ENCODE measurements at regions not wholly inside any gene's neighbourhood (a gene's known extent, or its start where the extent isn't known, plus 50 kb on each side); places are given as distances from the start of the nearest gene placed in this dataset.

GRCh38 chr4:136489101-136489500, 1043.2 kb downstream of the PCDH18 start:
- TF ChIP-seq CTCF (conservative IDR thresholded peaks at IDR 0.05; ENCODE audit: low read depth, low read length), result no peak
- H3K4me3 ChIP-seq (ENCODE audit: low read length), result no peak overlapping the region
- DNase-seq (ENCODE audit: low read depth), result no peak

DNA sequence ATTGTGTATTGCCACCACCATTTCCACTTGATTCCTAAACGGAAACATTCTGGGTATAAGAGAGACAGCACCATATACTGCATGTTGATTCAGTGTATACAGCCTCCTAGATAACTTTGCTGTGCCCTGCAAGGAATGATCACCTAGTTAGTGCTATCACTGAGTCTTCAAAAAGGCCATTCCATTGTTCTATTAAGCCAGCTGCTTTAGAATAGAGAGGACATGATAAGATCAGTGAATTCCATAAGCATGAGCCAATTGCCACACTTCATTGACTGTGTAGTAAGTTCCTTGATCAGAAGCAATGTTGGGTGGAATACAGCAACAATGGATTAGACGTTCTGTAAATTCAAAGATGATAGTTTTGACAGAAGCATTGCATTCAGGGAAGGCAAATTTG, 1047.3 kb downstream of the PCDH18 start:
- H3K4me3 ChIP-seq (ENCODE audit: low read length), result no peak overlapping the region
- no peak for TF ChIP-seq CTCF (conservative IDR thresholded peaks at IDR 0.05; ENCODE audit: low read depth, low read length)
- DNase-seq (ENCODE audit: low read depth), result no peak

DNA sequence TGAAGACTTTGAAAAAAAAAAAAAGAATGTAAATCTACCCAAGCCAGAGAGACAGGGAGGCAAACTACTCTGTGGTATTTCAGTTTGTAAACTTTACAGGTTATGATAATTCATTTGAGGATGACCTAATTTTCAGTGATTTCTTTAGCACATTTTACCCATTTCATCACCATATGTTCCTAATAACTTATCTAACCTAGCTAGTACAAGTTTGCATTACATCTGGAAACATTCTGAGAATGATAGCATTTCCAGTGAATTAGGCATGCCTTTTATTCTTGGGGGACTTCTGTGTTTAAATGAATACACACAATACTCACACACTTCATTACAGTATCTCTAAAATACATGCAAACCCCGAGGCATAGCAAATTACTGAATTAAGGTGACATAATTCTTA, 1055.5 kb downstream of the PCDH18 start:
- TF ChIP-seq CTCF (conservative IDR thresholded peaks at IDR 0.05; ENCODE audit: low read depth, low read length), result no peak
- H3K4me3 ChIP-seq (ENCODE audit: low read length), result no peak overlapping the region
- no peak for DNase-seq (ENCODE audit: low read depth)

DNA sequence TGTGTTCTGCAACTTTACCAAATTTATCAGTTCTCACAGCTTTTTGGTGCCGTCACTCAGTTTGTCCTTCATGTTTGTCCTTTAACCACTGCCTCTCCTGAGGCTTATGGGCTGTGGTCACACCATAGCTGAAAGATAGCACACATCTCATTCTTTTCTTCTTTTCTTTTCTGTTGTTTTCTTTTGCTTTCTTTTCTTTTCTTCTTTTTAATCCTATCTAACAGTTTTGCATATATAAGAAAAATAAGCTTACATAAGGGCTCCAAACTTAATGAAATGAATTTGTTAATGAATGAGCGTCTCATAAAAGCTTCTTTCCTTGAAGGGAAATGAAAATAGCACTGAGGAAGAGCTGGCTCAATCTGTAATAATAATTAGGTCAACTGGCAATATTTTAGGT, 1061.2 kb downstream of the PCDH18 start:
- no peak overlapping the region for H3K4me3 ChIP-seq (ENCODE audit: low read length)
- no peak for TF ChIP-seq CTCF (conservative IDR thresholded peaks at IDR 0.05; ENCODE audit: low read depth, low read length)
- no peak for DNase-seq (ENCODE audit: low read depth)

DNA sequence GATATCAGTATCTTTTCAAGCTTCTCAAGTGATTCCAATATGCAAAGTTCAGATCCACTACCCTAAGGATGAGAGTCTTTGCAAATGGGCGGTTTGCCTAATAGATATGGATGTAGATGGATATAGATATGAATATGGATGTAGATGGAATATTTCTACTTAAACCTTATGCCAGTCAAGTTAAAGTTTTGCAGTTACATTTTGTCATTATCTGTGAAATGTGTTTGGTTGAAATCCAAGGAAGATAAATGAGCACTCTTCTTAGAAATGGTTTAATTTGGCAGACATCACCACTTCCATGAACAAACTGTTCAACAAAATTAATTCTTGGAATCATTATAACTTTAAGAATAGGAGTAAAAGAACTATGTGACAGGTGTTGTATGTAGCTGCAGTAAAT, 1066.6 kb downstream of the PCDH18 start:
- no peak for DNase-seq (ENCODE audit: low read depth)
- TF ChIP-seq CTCF (conservative IDR thresholded peaks at IDR 0.05; ENCODE audit: low read depth, low read length), result no peak
- H3K4me3 ChIP-seq (ENCODE audit: low read length), result no peak overlapping the region

GRCh38 chr4:136463941-136464340, 1068.4 kb downstream of the PCDH18 start:
- no peak for DNase-seq (ENCODE audit: low read depth)
- no peak overlapping the region for H3K4me3 ChIP-seq (ENCODE audit: low read length)
- TF ChIP-seq CTCF (conservative IDR thresholded peaks at IDR 0.05; ENCODE audit: low read depth, low read length), result no peak

DNA sequence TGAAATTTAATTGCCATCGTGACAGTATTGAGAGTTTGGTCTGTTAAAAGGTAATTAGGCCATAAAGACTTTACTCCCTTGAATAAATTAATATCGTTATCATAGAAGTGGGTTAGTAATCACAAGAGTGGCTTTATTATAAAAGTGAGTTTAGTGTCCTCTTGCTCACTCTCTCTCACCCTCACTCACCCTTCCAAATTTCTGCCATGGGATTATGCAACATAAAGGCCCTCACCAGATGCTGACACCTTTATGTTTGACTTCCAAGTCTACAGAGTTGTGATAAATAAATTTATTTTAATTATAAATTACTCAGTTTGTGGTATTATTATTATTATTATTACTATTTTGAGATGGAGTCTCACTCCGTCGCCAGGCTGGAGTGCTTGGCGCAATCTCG, 1070.8 kb downstream of the PCDH18 start:
- no peak for TF ChIP-seq CTCF (conservative IDR thresholded peaks at IDR 0.05; ENCODE audit: low read depth, low read length)
- DNase-seq (ENCODE audit: low read depth), result no peak

More for the DNA sequence above, 1070.8 kb downstream of the PCDH18 start:
- no peak overlapping the region for H3K4me3 ChIP-seq (ENCODE audit: low read length)
